GM10248 (cell line): ENCODE measurements at regions not wholly inside any gene's neighbourhood (a gene's known extent, or its start where the extent isn't known, plus 50 kb on each side); places are given as distances from the start of the nearest gene placed in this dataset.

Experiments
- CTCF ChIA-PET: fragments of 300-600 bp; sonication (Branson Sonifier 250); formaldehyde crosslinking; extraction: SDS; loops from one replicate; lab custom pipeline; 2021; ENCODE audit warnings: antibody characterized with exemption; lab: Yijun Ruan, JAX
- POLR2A ChIA-PET: fragments of 350-650 bp; sonication (Branson Sonifier 250); formaldehyde crosslinking; extraction: SDS; loops from one replicate; lab custom pipeline; 2020; ENCODE audit warnings: antibody characterized with exemption; lab: Yijun Ruan, JAX
- DNase-seq: peaks from one replicate; pipeline ENCODE4 v3.0.0; 2012; ENCODE audit errors: extremely low spot score
- CTCF ChIP-seq: IDR thresholded peaks from 2 replicates; pipeline ENCODE4 v1.5.1; 2012; ENCODE audit warnings: mild to moderate bottlenecking, low read depth; ENCODE audit errors: extremely low read depth, missing control alignments, control extremely low read depth

- DNase-seq = no peak
- ChIA-PET CTCF (no interaction called here), POLR2A (no interaction called here)
- no peak for TF ChIP-seq CTCF
Observed at GRCh38 chr6:90658497-90658896, 71.6 kb upstream of the MAP3K7 start.

- no peak for TF ChIP-seq CTCF
- DNase-seq = no peak
- ChIA-PET POLR2A (no interaction called here), CTCF (interaction anchor here (1.0 to 1.4 kb wide), 3 partner anchors 9 to 45 kb away, joined by 3 to 4 read pairs (median 3); no protein-coding TSS in a partner anchor)
Observed at GRCh38 chr6:90656325-90656724, 69.5 kb upstream of the MAP3K7 start.

GRCh38 chr6:90654806-90655205 lies 67.9 kb upstream of the MAP3K7 start:
- ChIA-PET CTCF (interaction anchor here (1.3 to 1.4 kb wide), 2 partner anchors 9 kb away, joined by 3 to 5 read pairs; no protein-coding TSS in a partner anchor), POLR2A (no interaction called here)
- TF ChIP-seq CTCF = no peak
- no peak for DNase-seq

- POLR2A ChIA-PET = no interaction called here
- CTCF ChIA-PET = interaction anchor here (1.3 to 1.4 kb wide), 2 partner anchors 8 to 9 kb away, joined by 3 to 5 read pairs; no protein-coding TSS in a partner anchor
- DNase-seq = no peak
- no peak for TF ChIP-seq CTCF
Observed at GRCh38 chr6:90654166-90654565, 67.3 kb upstream of the MAP3K7 start.

- no peak for DNase-seq
- POLR2A ChIA-PET = no interaction called here
- no peak for TF ChIP-seq CTCF
- CTCF ChIA-PET = interaction anchor here (1.3 to 1.4 kb wide), 2 partner anchors 8 to 10 kb away, joined by 3 to 5 read pairs; no protein-coding TSS in a partner anchor
Observed at GRCh38 chr6:90653750-90654149, 66.9 kb upstream of the MAP3K7 start.

- ChIA-PET CTCF (no interaction called here), POLR2A (no interaction called here)
- TF ChIP-seq CTCF = no peak
- DNase-seq = no peak
Observed at GRCh38 chr6:90650041-90650940, 63.4 kb upstream of the MAP3K7 start.
